ENCODE measurements at regions not wholly inside any gene's neighbourhood (a gene's known extent, or its start where the extent isn't known, plus 50 kb on each side); places are given as distances from the start of the nearest gene placed in this dataset.

- TF ChIP-seq ZNF664 (tag by site-specific recombination; IDR thresholded peaks at IDR 0.05), result no peak
- TF ChIP-seq ZNF416 (tag by site-specific recombination; IDR thresholded peaks at IDR 0.05), result no peak
- TF ChIP-seq, protein P1, sequence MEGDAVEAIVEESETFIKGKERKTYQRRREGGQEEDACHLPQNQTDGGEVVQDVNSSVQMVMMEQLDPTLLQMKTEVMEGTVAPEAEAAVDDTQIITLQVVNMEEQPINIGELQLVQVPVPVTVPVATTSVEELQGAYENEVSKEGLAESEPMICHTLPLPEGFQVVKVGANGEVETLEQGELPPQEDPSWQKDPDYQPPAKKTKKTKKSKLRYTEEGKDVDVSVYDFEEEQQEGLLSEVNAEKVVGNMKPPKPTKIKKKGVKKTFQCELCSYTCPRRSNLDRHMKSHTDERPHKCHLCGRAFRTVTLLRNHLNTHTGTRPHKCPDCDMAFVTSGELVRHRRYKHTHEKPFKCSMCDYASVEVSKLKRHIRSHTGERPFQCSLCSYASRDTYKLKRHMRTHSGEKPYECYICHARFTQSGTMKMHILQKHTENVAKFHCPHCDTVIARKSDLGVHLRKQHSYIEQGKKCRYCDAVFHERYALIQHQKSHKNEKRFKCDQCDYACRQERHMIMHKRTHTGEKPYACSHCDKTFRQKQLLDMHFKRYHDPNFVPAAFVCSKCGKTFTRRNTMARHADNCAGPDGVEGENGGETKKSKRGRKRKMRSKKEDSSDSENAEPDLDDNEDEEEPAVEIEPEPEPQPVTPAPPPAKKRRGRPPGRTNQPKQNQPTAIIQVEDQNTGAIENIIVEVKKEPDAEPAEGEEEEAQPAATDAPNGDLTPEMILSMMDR (tag by site-specific recombination; IDR thresholded peaks at IDR 0.05), result no peak
- TF ChIP-seq ZNF157 (tag by site-specific recombination; IDR thresholded peaks at IDR 0.05), result no peak
- no peak for TF ChIP-seq ZNF274 (IDR thresholded peaks at IDR 0.05; ENCODE audit: low read length)
- TF ChIP-seq ZNF274 (tag by site-specific recombination; IDR thresholded peaks at IDR 0.05; ENCODE audit: borderline replicate concordance), result no peak
- no peak for TF ChIP-seq SP2 (tag by site-specific recombination; IDR thresholded peaks at IDR 0.05)
- no peak for TF ChIP-seq ZNF133 (tag by site-specific recombination; IDR thresholded peaks at IDR 0.05)
- no peak for TF ChIP-seq ZNF670 (tag by site-specific recombination; IDR thresholded peaks at IDR 0.05; ENCODE audit: low read depth)
- TF ChIP-seq ZNF660 (tag by site-specific recombination; IDR thresholded peaks at IDR 0.05), result no peak
- TF ChIP-seq ZNF10 (tag by site-specific recombination; IDR thresholded peaks at IDR 0.05), result no peak
- no peak for TF ChIP-seq ZNF501 (tag by site-specific recombination; IDR thresholded peaks at IDR 0.05)
These were observed 166.8 kb upstream of the PLEKHG7 start for GRCh38 chr12:92535961-92536360.
